ENCODE measurements at regions not wholly inside any gene's neighbourhood (a gene's known extent, or its start where the extent isn't known, plus 50 kb on each side); places are given as distances from the start of the nearest gene placed in this dataset.

DNA sequence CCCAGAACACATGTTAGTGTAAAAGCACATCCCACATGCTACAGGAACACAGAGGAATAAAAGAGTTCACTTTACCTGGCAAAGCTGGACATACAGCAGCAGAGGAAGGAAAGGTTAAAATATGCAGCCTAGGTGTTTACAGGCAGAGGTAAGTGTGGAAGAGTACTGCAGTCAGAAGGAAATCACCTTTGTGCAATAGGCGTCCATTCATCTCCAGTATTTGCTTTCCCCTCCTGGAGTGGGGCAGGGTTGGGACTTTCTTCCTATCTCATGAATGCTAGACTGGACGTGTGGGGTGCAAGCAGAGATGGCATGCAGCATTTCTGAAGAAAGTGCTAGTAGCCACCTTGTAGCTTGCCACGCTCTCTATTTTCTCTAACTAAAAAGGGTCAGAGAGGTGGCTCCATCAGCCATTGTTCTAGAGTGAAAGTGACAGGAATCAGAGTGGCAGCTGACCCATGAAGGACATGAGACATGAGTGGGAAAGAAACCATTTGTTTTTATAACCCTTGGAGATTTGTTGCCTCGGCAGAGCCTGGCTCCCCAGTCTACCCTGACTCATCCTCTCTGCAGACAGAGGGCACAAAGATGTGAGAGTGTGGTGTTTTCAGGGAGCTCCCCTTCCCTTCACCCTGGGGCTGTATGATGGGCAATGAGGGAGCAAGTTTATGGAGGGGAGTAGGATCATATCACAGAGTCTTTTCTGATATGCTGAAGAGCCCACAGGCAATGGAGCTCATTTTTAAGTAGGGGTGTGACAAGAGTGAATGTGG lies 101.2 kb upstream of the SEC61G start:
- H2AK5ac ChIP-seq (ENCODE audit: low read depth, low read length): no peak overlapping the region
- ChIA-PET POLR2A (ENCODE audit: unreplicated experiment) (no interaction called here), CTCF (interaction anchor here (1.0 kb wide), 1 partner anchor 11 kb away, joined by 3 read pairs; no protein-coding TSS in a partner anchor)
- no CpG with 5 or more reads among the region's 4 CpGs for WGBS, 2 experiments (ENCODE audit: extremely low coverage in 2 of 2, insufficient read length in 1 of 2)
- no peak overlapping the region for H2AK9ac ChIP-seq (replicated peaks; ENCODE audit: low read depth, low read length, poor library complexity)
- no peak overlapping the region for H4K91ac ChIP-seq (ENCODE audit: insufficient read depth, low read depth, low read length)
- no peak overlapping the region for H3K4me3 ChIP-seq (ENCODE audit: insufficient read depth, low read depth, low read length)
- no peak overlapping the region for H2BK120ac ChIP-seq (ENCODE audit: low read depth, low read length)
- peaks cover 5% of the 10 kb centered on the region for H3K9me3 ChIP-seq (ENCODE audit: control insufficient read depth, insufficient read depth, low read length)
- no peaks in the 10 kb centered on the region for H4K20me1 ChIP-seq (ENCODE audit: insufficient read depth, low read length)
- H3K14ac ChIP-seq (replicated peaks; ENCODE audit: low read depth, low read length): no peak overlapping the region; the same call in 1 of the 2 replicates
- intact Hi-C loops (cut with micrococcal nuclease): no loop called here
- no peak overlapping the region for H2BK5ac ChIP-seq (ENCODE audit: low read depth, low read length, poor library complexity, severe bottlenecking)
- no peak overlapping the region for H3K56ac ChIP-seq (ENCODE audit: extremely low read depth, insufficient read depth, low read length)
- peak overlapping the region; percentile 0; the same call in 1 of the 2 replicates for H2BK20ac ChIP-seq (ENCODE audit: low read depth, low read length)
- TF ChIP-seq MAFK (IDR thresholded peaks at IDR 0.05; ENCODE audit: low read depth, low read length): no peak
- TF ChIP-seq RCOR1 (IDR thresholded peaks at IDR 0.05; ENCODE audit: insufficient replicate concordance, low read length): no peak
- TF ChIP-seq RFX5 (IDR thresholded peaks at IDR 0.05; ENCODE audit: low read depth, low read length): no peak
- TF ChIP-seq NFE2L2 (IDR thresholded peaks at IDR 0.05; ENCODE audit: low read depth, low read length): no peak
- TF ChIP-seq POLR2A (IDR thresholded peaks at IDR 0.05; ENCODE audit: low read depth, low read length): no peak
- TF ChIP-seq CEBPB (IDR thresholded peaks at IDR 0.05; ENCODE audit: low read depth, low read length): no peak
- TF ChIP-seq, protein P1, sequence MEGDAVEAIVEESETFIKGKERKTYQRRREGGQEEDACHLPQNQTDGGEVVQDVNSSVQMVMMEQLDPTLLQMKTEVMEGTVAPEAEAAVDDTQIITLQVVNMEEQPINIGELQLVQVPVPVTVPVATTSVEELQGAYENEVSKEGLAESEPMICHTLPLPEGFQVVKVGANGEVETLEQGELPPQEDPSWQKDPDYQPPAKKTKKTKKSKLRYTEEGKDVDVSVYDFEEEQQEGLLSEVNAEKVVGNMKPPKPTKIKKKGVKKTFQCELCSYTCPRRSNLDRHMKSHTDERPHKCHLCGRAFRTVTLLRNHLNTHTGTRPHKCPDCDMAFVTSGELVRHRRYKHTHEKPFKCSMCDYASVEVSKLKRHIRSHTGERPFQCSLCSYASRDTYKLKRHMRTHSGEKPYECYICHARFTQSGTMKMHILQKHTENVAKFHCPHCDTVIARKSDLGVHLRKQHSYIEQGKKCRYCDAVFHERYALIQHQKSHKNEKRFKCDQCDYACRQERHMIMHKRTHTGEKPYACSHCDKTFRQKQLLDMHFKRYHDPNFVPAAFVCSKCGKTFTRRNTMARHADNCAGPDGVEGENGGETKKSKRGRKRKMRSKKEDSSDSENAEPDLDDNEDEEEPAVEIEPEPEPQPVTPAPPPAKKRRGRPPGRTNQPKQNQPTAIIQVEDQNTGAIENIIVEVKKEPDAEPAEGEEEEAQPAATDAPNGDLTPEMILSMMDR (conservative IDR thresholded peaks at IDR 0.05; ENCODE audit: low read depth, low read length): no peak
- TF ChIP-seq, protein P2, sequence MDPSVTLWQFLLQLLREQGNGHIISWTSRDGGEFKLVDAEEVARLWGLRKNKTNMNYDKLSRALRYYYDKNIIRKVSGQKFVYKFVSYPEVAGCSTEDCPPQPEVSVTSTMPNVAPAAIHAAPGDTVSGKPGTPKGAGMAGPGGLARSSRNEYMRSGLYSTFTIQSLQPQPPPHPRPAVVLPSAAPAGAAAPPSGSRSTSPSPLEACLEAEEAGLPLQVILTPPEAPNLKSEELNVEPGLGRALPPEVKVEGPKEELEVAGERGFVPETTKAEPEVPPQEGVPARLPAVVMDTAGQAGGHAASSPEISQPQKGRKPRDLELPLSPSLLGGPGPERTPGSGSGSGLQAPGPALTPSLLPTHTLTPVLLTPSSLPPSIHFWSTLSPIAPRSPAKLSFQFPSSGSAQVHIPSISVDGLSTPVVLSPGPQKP (IDR thresholded peaks at IDR 0.05; ENCODE audit: borderline replicate concordance, low read depth, low read length): no peak
- TF ChIP-seq RAD21 (IDR thresholded peaks at IDR 0.05; ENCODE audit: low read length): no peak
- no peak for TF ChIP-seq MXI1 (IDR thresholded peaks at IDR 0.05; ENCODE audit: borderline replicate concordance, low read depth, low read length)
- no peak for TF ChIP-seq MAZ (IDR thresholded peaks at IDR 0.05; ENCODE audit: borderline replicate concordance, low read depth, low read length)
- TF ChIP-seq, protein P3, sequence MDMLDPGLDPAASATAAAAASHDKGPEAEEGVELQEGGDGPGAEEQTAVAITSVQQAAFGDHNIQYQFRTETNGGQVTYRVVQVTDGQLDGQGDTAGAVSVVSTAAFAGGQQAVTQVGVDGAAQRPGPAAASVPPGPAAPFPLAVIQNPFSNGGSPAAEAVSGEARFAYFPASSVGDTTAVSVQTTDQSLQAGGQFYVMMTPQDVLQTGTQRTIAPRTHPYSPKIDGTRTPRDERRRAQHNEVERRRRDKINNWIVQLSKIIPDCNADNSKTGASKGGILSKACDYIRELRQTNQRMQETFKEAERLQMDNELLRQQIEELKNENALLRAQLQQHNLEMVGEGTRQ (IDR thresholded peaks at IDR 0.05; ENCODE audit: low read depth, low read length): no peak
- TF ChIP-seq CHD1 (IDR thresholded peaks at IDR 0.05; ENCODE audit: low read depth, low read length): no peak
- no peak for TF ChIP-seq FOS (IDR thresholded peaks at IDR 0.05; ENCODE audit: low read depth, low read length)
- TF ChIP-seq BHLHE40 (IDR thresholded peaks at IDR 0.05; ENCODE audit: low read depth, low read length): no peak
- no peak for TF ChIP-seq SMC3 (IDR thresholded peaks at IDR 0.05; ENCODE audit: low read depth, low read length)
- no peak overlapping the region for H3K27ac ChIP-seq (ENCODE audit: insufficient read depth, low read length)
- ATAC-seq (ENCODE audit: low read depth) (peak; percentile 41), DNase-seq (peak; percentile 31)
- H3K18ac ChIP-seq (ENCODE audit: low read depth, low read length): no peak overlapping the region
- H3K9ac ChIP-seq (ENCODE audit: low read depth, low read length): no peak overlapping the region
- H2AFZ ChIP-seq (replicated peaks; ENCODE audit: low read length, poor library complexity): no peak overlapping the region
- dilution Hi-C loops (cut with HindIII; ENCODE audit: low sequenced_read_pairs, unreplicated experiment): no loop called here
- H3K9me1 ChIP-seq (ENCODE audit: insufficient read depth, low read length): 0 out of 2 replicates have a peak, but pooled peaks cover 5% of the 10 kb centered on the region
- no peaks in the 10 kb centered on the region for H3K36me3 ChIP-seq (ENCODE audit: control insufficient read depth, insufficient read depth, low read length)
- no peak overlapping the region for H2BK15ac ChIP-seq (ENCODE audit: low read depth, low read length)
- no peak overlapping the region for H4K8ac ChIP-seq (ENCODE audit: low read depth in 2 of 2, low read length in 2 of 2)
- peaks cover 4% of the 10 kb centered on the region for H3K4me1 ChIP-seq (ENCODE audit: control insufficient read depth, insufficient read depth, low read length)
- H3K79me1 ChIP-seq (ENCODE audit: low read depth in 1 of 2, low read length in 2 of 2): no peaks in the 10 kb centered on the region
- in situ Hi-C loops (cut with MboI; ENCODE audit: low sequenced_read_pairs): no loop called here
- no peak overlapping the region for H3K23ac ChIP-seq (ENCODE audit: low read depth, low read length)
- no peak overlapping the region for H3K4me2 ChIP-seq (ENCODE audit: low read depth, low read length)
- H3K4ac ChIP-seq (ENCODE audit: low read depth, low read length): no peak overlapping the region
- BruUV-seq (replicated peaks): no TSS peak
- no peak overlapping the region for H4K5ac ChIP-seq (ENCODE audit: low read depth, low read length)
- peaks cover 11% of the 10 kb centered on the region; the same call in 1 of the 2 replicates for H3K27me3 ChIP-seq (ENCODE audit: control insufficient read depth, insufficient read depth, low read length)

Measured in IMR-90 (cell line).